Fibroblast of skin of left biceps (primary cell): ENCODE measurements at regions not wholly inside any gene's neighbourhood (a gene's known extent, or its start where the extent isn't known, plus 50 kb on each side); places are given as distances from the start of the nearest gene placed in this dataset.
"Not testable (repeated sequence)": the region's sequence is repeated elsewhere in the genome, so short reads cannot be mapped to it uniquely, and the experiment has no call there.

Experiments used
- DNase-seq, 2 experiments: peaks; one replicate each; pipeline ENCODE4 v3.0.0-alpha.2; 2013; ENCODE audit warnings: low read depth in 2 of 2

DNA sequence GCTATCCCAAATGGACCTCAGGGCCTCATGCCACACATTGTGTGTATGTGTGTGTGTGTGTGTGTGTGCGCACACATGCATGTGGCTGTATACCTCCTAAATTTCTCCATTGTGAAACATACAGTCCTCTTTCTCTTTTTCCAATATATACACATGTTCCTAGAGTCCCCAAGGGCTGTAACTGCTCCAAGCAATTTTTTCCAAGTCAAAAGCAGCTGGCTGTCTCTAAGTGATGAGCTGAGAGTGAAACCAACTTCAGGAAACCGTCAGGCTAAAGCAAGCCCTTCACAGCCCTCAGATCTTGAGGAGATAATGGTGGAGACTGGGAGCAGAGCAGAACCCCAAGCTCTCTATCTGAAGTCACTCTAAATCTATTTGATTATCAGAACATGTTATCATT, 496.1 kb upstream of the DIPK2B start:
- DNase-seq: no peak

DNA sequence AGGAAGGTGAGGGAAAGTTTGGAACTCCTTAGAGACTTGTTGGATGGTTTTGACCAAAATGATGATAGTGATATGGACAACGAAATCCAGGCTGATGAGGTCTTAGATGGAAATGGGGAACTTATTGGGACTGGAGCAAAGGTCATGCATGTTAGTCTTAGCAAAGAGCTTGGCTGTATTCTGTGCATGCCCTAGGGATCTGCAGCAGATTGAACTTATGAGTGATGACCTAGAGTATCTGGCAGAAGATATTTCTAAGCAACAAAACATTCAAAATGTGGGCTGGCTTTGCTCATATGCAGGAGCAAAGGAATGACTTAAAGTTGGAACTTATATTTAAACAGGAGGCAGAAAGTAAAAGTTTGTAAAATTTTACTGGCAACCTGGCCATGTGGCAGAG, 489.3 kb upstream of the DIPK2B start:
- no peak for DNase-seq

DNA sequence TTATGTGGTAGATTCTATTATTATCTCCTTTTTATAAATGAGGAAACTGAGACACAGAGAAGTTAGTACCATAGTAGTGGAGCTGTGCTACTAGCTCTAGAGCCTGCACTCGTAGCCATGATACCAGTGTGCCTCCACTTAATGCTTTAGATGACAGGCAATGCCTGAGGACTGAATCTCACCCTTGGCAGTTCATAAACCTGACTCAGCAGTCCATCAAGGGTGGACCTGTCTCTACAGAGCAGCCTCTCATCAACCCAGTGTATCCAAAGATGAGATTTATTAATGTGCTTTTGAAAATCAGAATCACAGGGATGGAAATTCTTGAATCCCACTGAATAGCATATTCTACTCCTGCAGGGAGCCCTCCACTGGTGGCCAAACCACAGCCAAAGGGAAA, 483.2 kb upstream of the DIPK2B start:
- no peak for DNase-seq

DNA sequence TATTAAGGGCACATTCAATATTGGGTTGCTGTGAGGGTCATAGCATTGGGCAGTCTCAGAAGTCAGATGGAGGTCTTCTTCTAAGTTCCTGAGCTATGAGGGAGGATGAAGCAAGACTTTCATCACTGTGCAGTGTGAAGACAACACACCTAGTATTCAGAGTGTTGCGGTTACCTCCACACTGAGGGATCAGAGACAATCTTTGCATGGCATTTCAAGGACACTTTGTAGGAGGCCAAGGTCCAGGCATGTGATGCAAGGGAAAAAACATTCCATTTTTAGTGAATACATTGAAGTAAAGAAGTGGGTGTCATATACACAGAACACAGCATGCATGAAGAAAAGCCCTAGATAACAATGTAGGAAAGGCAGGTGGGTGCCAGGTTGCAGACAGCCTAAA, 481.2 kb upstream of the DIPK2B start:
- DNase-seq: no peak

DNA sequence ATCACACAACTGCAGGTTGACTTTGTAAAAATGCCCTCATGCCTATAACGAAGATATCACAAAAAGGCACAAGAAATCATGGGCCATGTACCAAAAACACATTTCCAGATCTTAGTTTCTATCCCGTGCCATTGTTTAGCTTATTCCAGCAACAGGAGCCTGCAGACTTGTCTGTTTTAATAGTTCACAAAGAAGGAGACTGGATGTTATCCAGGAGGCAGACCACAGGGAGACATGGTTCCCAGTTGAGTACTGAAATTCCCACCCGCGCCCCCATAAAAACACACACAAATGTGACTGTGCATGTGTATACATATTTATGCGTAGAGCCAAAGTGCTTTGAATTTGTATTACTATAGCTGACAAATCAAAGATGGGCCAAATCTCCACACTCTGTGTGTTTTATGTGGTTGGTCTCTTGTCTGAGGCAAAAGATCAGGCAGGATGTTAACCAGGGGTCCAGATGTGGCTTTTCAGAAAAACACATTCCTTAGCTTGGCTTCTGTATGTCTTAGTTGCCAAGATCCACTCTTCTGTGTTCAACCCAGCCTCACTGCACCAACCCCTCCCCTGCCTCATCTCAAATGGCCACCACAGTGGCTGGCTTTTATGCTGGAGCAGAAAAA, 469.2 kb upstream of the DIPK2B start:
- peak in 1 of 2 experiments; percentile 8 for DNase-seq

DNA sequence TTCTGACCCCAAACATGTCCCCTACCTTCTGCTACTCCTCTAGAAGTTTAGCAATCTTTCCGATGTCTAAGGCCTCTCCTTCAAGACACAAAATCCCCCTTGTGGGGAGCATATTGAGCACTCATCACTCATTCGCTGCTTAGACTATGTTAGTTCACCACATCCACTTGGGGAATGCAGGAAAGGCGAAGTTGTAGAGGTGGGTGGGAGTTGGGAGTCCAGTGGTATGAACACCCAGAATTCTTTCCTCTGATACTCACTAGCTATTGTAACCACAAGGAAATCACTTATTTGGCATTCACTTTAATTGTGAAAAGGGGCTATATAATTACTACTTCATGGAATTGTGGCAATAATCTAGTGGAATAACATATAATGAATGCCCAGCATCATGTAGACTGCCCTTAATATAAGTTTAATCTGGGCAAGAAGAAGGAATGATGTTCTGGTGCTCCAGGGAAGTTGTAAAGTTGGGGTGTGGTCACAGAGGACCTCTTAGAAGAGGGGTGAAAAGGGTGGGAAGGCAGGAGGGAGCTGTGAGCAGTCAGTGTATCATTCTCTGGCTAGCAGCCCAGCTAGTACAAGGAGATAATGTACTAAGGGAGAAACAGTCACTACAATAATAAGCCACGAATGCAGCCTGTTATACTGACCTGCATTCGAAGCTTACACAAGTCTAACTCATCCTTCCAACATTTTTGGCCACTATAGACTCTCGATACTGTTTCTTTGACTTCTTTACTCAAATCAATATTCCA, 468.2 kb upstream of the DIPK2B start:
- DNase-seq: peak; percentile 89 to 92

DNA sequence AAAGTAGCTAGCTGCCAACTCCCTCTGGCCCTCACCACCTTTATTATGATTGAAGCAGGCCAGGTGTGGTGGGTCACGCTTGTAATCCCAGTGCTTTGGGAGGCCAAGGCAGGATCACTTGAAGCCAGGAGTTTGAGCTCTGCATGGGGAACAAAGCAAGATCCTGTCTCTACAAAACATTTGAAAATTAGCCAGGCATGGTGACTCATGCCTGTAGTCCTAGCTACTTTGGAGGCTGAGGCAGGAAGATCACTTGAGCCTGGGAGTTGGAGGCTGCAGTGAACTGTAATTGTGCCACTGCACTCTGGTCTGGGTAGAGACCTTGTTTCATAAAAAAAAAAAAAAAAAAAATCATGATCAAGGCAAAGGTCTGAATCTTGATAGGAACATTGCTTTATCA, 467.0 kb upstream of the DIPK2B start:
- DNase-seq: peak in 1 of 2 experiments; percentile 8

DNA sequence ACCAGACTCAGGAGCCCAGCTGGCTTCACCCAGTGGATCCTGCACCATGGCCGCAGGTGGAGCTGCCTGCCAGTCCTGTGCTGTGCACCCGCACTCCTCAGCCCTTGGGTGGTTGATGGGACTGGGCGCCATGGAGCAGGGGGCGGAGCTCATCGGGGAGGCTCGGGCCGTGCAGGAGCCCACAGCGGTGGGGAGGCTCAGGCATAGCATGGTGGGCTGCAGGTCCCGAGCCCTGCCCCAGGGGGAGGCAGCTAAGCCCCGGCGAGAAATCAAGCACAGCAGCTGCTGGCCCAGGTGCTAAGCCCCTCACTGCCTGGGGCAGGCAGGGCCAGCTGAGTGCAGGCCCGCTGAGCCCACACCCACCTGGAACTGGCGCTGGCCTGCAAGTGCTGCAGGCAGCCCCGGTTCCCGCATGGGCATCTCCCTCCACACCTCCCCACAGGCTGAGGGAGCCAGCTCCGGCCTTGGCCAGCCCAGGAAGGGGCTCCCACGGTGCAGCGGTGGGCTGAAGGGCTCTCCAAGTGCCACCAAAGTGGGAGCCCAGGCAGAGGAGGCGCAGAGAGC, 464.1 kb upstream of the DIPK2B start:
- no peak for DNase-seq

DNA sequence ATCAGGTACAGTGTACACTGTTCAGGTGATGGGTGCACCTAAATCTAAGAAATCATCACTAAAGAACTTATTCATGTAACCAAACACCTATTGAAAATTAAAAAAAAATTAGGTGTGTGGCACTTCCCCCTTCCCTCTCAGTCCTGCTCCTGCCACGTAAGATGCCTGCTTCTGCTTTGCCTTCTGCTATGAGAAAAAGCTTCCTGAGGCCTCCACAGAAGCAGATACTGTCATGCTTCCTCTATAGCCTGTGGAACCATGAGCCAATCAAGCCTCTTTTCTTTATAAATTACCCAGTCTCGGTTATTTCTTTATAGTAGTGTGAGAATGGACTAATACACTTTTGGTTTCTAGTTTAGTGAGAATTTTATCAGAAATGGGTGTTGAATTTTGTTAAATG, 459.8 kb upstream of the DIPK2B start:
- DNase-seq: no peak

DNA sequence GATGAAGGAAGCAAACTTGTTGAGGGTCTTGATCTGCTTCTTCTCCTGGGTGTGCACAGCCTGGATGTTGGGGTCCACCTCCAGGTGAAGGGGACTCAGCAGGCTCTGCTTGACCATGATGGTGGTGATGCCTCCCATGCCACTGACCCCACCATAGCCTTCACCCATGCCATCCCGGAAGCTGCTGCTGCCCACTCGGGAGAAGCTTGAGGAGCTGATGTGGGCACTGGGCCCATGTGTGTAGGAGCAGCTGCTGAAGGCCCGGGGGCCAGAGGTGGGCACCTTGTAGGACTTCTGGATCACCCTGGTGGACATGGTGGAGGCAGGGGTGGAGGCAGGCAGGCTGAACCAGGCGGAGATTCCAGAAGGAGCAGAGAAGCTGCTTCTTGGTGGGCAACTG, 432.7 kb upstream of the DIPK2B start:
- DNase-seq: no peak

DNA sequence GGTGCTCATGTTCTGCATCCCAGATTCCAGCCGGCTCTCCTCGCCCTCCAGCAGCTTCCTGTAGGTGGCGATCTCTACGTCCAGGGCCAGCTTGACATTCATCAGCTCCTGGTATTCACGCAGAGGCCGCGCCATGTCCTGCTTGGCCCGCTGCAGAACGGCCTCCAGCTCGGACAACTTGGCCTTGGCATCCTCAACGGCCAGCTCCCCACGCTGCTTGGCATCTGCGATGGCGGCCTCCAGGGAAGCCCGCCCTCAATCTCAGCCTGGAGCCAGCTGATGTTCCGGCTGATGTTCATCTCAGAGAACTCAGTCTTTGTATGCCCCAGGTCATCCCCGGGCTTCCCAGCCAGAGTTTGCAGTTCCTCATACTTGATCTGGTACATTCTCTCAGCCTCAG, 431.8 kb upstream of the DIPK2B start:
- no peak for DNase-seq

DNA sequence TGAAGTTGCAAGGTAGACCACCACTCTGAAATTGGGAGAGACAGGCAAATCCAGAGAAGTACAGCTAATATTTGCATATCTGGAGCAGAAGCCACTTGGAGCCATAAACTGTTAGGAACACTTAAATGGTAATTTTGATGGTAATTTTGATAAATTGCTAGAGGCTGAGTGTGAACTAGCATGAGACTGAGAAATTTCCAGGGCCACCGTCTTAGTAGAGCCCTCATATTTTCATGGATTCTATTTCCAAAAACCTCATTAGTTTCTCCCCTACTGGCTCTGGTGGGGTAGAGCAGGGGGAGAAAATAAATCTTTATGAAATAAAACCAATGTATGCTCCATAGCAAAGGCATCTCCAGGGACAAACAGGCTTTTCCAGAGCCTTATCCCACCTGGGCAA, 429.4 kb upstream of the DIPK2B start:
- DNase-seq: no peak

DNA sequence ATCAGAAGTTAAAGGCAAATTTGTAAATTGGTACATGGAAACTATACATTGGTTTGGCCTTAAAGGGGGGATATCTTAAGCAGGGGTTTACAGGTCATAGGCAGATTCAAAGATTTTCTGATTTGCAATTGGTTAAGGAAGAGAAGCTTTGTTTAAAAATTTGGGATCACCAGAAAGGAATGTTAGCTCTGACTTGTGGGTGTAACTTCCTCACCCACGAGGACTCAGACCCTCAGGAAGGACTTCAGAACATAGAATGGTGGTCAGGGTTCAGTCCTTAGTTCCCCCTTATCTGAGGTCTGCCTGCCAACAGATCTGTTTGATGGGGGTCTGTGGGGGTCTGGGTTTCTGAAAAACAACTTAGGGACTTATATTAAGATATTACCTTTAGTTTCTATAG, 427.4 kb upstream of the DIPK2B start:
- no peak for DNase-seq

DNA sequence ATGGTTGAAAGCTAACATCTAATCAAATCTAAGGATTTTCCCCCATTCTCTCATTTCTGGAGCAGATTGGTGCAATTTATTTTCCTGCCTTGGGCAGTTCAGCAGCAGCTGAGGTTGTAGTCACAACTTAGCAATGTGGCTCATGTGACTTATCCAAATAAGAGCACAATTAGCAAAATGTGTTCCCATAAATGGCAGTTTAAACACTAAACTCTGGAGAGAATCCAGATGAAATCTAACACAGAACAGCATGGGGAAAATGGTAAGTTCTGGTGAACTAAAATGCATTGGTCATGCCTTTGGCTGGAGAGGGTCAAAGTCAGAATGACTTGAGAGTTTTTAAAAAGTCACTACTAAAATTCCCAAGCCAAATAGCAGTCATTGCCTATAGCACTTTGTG, 422.6 kb upstream of the DIPK2B start:
- DNase-seq: peak; percentile 85 to 89

DNA sequence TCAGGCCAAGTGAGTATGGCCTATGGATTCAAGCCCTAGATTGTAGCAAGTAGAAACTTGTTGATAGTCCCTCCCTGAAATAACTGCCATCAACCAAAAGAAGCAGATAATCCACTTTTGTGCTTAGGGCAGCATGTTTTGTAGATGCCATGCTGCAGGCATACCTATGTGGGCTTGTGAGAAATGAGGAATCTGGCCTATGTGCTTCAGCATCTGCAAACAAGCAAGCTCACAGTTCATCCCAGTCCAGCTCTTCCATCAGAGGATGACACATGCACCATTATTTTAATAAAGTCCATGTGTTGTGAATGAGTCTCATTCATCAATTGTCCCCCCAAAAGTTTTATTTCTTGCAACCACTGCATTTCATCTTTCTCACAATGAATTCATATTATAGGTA, 421.9 kb upstream of the DIPK2B start:
- peak; percentile 79 to 84 for DNase-seq

DNA sequence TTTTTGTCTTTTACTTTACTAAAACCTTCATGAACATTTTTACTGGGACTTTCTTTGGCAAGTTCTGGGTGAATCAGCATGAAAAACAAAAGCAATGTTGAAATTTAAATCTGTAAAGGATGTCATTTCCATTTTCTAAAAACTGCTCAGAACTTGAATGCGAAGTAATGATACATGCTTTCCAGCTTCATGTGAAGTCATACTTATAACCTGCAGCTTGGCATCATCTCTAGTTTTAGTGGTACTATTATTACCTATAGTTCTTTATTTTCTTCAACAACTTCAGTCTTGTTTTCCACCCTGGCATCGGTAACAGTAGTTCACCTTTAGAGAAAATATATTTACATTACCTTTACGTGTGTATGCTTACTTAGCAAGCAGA, 421.4 kb upstream of the DIPK2B start:
- DNase-seq: no peak

DNA sequence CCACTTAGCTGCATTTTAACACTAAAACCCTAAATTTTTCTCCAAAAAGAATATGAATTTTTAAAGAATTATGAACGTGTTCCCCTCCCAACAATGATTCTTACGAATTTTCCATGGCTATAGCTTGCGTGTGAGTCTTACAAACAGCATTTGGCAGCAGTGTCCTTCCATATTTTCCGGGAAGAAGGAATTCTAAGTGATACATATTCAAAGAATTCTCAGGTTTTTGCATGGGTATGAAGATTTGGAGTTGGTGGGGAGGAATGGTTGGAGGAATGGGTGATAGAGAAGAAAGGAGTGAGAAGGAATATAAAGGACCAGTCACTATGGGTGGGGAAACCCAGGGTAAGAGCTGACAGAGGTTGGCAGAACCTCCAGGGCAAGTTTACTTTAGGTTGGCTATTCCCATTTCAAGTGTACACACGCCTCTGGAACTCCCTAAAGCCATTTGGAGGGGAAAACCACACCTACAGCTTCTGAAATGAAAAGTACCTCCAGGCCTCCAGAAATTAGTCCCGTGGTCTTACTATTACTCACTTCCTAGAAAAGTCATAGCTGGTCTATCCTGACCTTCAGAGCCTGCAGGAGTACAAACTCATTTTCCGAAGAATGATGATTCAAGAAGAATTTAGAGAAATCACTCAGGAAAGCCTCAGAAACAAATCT, 420.8 kb upstream of the DIPK2B start:
- peak; percentile 54 to 63 for DNase-seq

DNA sequence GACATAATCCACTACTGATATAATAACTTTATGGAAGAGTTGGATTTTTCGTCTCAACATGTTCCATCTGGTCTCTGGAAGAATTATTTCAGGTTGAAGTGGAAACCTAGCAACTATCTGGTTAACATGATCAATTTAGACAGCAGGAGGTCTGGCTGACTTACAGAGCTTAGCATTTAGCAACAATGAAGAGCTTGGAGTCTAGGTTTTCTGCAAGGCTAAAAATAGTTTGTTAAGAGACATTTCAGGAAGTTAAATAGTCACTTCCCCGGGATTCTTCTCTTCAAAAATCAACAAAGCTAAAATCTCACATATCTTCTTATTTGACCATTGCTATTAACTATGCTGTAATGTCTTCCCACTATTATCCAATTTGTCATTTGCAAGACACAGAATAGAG, 418.6 kb upstream of the DIPK2B start:
- peak in 1 of 2 experiments; percentile 55 for DNase-seq

DNA sequence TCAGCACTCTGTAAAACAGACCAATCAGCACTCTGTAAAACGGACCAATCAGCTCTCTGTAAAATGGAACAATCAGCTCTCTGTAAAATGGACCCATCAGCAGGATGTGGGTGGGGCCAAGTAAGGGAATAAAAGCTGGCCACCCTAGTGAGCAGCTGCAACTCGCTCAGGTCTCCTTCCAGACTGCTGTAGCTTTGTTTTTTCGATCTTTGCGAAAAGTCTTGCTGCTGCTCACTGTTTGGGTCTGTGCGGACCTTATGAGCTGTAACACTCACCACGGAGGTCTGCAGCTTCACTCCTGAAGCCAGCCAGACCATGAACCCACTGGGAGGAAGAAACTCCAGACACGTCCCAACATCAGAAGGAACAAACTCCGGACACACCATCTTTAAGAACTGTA, 414.9 kb upstream of the DIPK2B start:
- not testable (repeated sequence) for DNase-seq

DNA sequence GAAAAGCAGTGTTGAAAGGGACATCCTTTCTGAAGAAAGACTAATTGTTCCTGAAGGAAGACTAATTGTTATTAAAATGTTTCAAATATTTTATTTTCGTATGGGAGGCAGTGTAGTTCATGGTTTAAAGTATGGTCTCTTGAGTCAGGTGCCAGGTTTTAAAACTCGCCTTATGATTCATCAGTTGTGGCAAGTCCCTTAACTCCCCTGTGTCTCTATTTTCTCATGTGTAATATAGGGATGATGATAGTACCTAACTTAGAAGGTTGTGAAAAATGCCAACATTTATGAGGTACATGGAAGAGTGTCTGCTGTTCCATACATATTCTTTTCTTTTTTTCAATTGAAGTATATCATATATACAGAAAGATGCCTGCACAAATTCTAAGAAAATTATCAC, 414.2 kb upstream of the DIPK2B start:
- no peak for DNase-seq

DNA sequence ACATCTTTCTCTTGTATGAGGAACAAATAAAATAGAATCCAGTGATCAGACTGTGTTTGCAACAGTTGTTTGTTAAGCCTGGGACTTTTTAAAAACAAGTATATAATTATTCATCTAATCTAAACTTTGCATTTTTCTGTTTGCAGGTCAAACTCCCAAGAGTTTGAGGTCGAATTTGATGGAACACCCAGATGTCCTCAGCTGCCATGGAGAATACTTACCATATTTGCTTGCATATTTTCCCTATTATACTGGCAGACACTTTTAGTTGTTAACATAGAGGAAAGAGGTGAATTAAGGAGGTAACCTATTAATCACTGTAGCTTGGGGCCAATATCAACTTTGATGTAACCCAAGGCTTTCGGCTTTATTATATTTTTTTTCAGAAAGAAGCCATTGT, 401.5 kb upstream of the DIPK2B start:
- DNase-seq: no peak

DNA sequence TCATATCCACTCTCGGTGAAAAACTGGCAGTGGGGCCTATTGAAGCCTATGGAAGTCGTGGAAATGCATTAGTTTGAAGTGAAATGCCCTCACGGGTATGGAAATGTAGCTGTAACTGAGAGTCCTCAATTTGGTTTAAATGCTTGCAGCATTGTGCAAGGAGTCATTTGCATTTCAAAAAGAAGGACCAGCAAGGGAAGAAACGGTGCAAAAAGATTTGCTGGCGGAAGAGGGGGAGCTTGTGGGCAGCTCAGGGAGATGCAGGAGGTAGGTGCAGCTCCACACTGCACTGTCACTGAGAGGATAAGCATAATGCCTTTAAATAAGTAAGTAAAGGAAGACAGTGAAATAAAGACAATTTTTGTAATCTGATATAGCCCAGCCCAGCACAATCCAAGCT, 400.4 kb upstream of the DIPK2B start:
- DNase-seq: no peak

DNA sequence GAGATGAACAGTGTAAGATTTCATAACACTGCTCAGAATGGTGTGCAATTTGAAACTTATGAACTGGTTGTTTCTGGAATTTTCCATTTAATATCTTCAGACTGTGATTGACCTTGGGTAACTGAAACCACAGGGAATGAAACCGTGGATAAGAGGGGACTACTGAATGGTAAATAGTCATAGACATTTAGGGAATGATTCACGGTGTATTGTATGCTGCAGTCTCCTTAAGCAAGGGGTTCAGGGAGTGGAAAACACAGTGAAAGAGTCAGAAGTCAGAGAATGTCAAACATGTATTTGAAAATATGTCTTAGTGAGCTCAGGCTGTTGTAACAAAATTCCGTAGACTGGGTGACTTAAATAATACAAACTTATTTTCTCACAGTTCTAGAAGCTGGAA, 398.2 kb upstream of the DIPK2B start:
- no peak for DNase-seq
